ENCODE measurements at regions not wholly inside any gene's neighbourhood (a gene's known extent, or its start where the extent isn't known, plus 50 kb on each side); places are given as distances from the start of the nearest gene placed in this dataset.

GRCh38 chr2:160936044-160936806 is 224.0 kb upstream of the TANK start:
- TF ChIP-seq SIN3A (IDR thresholded peaks at IDR 0.05; ENCODE audit: borderline replicate concordance, low read depth, low read length) (no peak), JUND (IDR thresholded peaks at IDR 0.05) (no peak), RXRA (IDR thresholded peaks at IDR 0.05; ENCODE audit: borderline replicate concordance, low read depth) (no peak)

All from SK-N-SH (cell line).